GM23248 (cell line): ENCODE measurements at regions not wholly inside any gene's neighbourhood (a gene's known extent, or its start where the extent isn't known, plus 50 kb on each side); places are given as distances from the start of the nearest gene placed in this dataset.
"Not testable (repeated sequence)": the region's sequence is repeated elsewhere in the genome, so short reads cannot be mapped to it uniquely, and the experiment has no call there.

Source experiments
- DNase-seq: peaks from one replicate; pipeline ENCODE4 v3.0.0-alpha.2; 2015
- H2AFZ ChIP-seq: fragments of 200-600 bp; sonication (generic); 2 replicates; pipeline ENCODE4 v1.6.1; 2016; ENCODE audit warnings: antibody characterized with exemption
- H3F3A ChIP-seq: fragments of 200-600 bp; sonication (generic); 2 replicates; pipeline ENCODE4 v1.6.1; 2016; ENCODE audit warnings: mild to moderate bottlenecking, antibody characterized with exemption, mixed run types; ENCODE audit not compliant: insufficient read depth
- H3K27ac ChIP-seq: fragments of 200-600 bp; sonication (generic); 2 replicates; pipeline ENCODE4 v1.5.1; 2016; ENCODE audit warnings: mild to moderate bottlenecking
- H3K27me3 ChIP-seq: fragments of 200-600 bp; sonication (generic); replicated peaks from 2 replicates; pipeline ENCODE4 v1.6.1; 2016; ENCODE audit warnings: mild to moderate bottlenecking; ENCODE audit not compliant: insufficient read depth
- H3K36me3 ChIP-seq: fragments of 200-600 bp; sonication (generic); 2 replicates; pipeline ENCODE4 v1.6.1; 2016; ENCODE audit warnings: low read depth, mild to moderate bottlenecking
- H3K4me1 ChIP-seq: fragments of 200-600 bp; sonication (generic); 2 replicates; pipeline ENCODE4 v1.6.1; 2016; ENCODE audit warnings: mild to moderate bottlenecking; ENCODE audit not compliant: insufficient read depth
- H3K4me2 ChIP-seq: fragments of 200-600 bp; sonication (generic); one replicate; pipeline ENCODE4 v1.6.1; 2016; ENCODE audit warnings: mild to moderate bottlenecking; ENCODE audit not compliant: unreplicated experiment
- H3K4me3 ChIP-seq: fragments of 200-600 bp; sonication (generic); 2 replicates; pipeline ENCODE4 v1.5.1; 2016; ENCODE audit warnings: mild to moderate bottlenecking
- H3K79me2 ChIP-seq: fragments of 200-600 bp; sonication (generic); 2 replicates; pipeline ENCODE4 v1.6.1; 2016; ENCODE audit warnings: mild to moderate bottlenecking; ENCODE audit not compliant: insufficient read depth
- H3K9ac ChIP-seq: fragments of 200-600 bp; sonication (generic); 2 replicates; pipeline ENCODE4 v1.6.1; 2016; ENCODE audit warnings: mild to moderate bottlenecking
- H3K9me2 ChIP-seq: fragments of 200-600 bp; sonication (generic); 2 replicates; pipeline ENCODE4 v1.6.1; 2016; ENCODE audit warnings: mixed run types, mild to moderate bottlenecking, moderate library complexity; ENCODE audit not compliant: insufficient read depth
- H3K9me3 ChIP-seq: fragments of 200-600 bp; sonication (generic); one replicate; pipeline ENCODE4 v1.6.1; 2017; ENCODE audit warnings: low read depth
- H4K20me1 ChIP-seq: fragments of 200-600 bp; sonication (generic); 2 replicates; pipeline ENCODE4 v1.6.0; 2016; ENCODE audit not compliant: insufficient read depth
- EZH2 ChIP-seq: fragments of 200-600 bp; sonication (generic); IDR thresholded peaks from 2 replicates; pipeline ENCODE4 v1.6.1; 2018; ENCODE audit warnings: antibody characterized with exemption, mild to moderate bottlenecking; ENCODE audit not compliant: insufficient read depth, poor library complexity, severe bottlenecking
- EZH2phosphoT487 ChIP-seq: fragments of 200-600 bp; sonication (generic); IDR thresholded peaks from 2 replicates; pipeline ENCODE4 v1.6.1; 2018; ENCODE audit warnings: antibody characterized with exemption, moderate library complexity, mild to moderate bottlenecking, low read depth; ENCODE audit not compliant: insufficient read depth
- WGBS, 2 experiments: methylation state at CpG; one replicate each; pipeline ENCODE4 v1.1.6; 2015 to 2017; ENCODE audit warnings: low lambda C conversion rate in 2 of 2, low coverage in 1 of 2; ENCODE audit errors: missing lambda C conversion rate in 2 of 2; 5-methylcytosine and 5-hydroxymethylcytosine counted together
- in situ Hi-C: fragments of 300-500 bp; cut with MboI; formaldehyde crosslinking; loops from 2 replicates; pipeline ENCODE4 v1.15.0; 2020

DNA sequence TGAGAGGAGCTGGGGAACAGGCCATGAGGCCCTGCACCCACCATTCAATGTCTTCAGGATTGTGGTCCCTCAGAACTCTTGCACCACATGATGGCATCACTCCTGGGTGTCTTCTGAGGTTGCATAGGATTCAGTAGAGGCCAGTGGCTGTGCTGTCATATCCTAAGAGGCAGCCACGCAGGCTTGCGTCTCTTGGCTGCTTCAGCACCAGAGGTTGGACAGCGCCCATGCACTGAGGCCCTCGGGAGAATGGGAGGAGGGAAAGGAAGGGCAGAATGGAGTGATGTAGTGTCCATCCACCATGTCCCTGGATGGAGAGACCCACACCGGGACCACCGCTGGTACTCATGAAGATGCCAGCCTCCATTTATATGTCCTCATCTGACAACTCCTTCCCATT, 237.1 kb downstream of the POTED start:
- H3F3A ChIP-seq, H3K9ac ChIP-seq, H3K4me3 ChIP-seq, H3K27me3 ChIP-seq, H3K9me2 ChIP-seq, in situ Hi-C loops, H3K4me2 ChIP-seq, H3K27ac ChIP-seq, H3K36me3 ChIP-seq, H4K20me1 ChIP-seq, H3K9me3 ChIP-seq, H3K4me1 ChIP-seq, H2AFZ ChIP-seq, H3K79me2 ChIP-seq: not testable (repeated sequence)
- peak; percentile 24 for DNase-seq
- 59 to 66% methylated on average over 6 of the region's 6 CpGs for WGBS, 2 experiments

DNA sequence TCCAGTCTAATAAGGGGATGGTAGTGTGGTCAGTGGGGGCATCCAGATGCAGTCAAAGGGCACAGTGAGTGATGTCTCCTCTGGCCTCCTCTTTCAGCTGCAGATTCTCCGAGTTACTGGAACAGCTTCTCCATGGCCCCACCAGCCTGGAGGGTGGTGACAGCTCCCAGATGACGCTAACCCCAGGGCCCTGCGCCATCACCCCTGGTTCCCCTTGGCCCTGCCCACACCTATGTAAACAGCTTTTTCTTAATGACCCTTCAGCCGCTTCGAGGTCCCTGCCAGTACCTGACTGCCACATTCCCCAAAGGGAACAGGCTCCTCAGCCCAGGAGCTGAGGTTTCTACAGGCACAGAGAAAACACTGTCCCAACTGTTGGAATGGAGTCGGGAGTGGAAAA, 235.0 kb downstream of the POTED start:
- H2AFZ ChIP-seq, DNase-seq: not testable (repeated sequence)

GRCh38 chr21:13843081-13843480, 233.5 kb downstream of the POTED start:
- H2AFZ ChIP-seq, H3K4me2 ChIP-seq, H3K4me1 ChIP-seq, H3K9me3 ChIP-seq, H3K27ac ChIP-seq, H3K36me3 ChIP-seq, H3K27me3 ChIP-seq, H3K79me2 ChIP-seq, H3F3A ChIP-seq, H3K9me2 ChIP-seq, H3K4me3 ChIP-seq, H3K9ac ChIP-seq, H4K20me1 ChIP-seq, DNase-seq, in situ Hi-C loops: not testable (repeated sequence)
- 81 to 85% methylated on average over 5 of the region's 5 CpGs for WGBS, 2 experiments

More for the DNA sequence above, 235.0 kb downstream of the POTED start:
- H3K4me2 ChIP-seq, H4K20me1 ChIP-seq, H3K27me3 ChIP-seq, H3K79me2 ChIP-seq, in situ Hi-C loops, H3K9ac ChIP-seq, H3K36me3 ChIP-seq, H3K27ac ChIP-seq, H3K9me2 ChIP-seq, H3F3A ChIP-seq, H3K4me3 ChIP-seq, H3K9me3 ChIP-seq, H3K4me1 ChIP-seq: not testable (repeated sequence)
- 95 to 97% methylated on average over 6 of the region's 6 CpGs for whole genome bisulfite sequencing, 2 experiments

GRCh38 chr21:13827666-13828065, 218.1 kb downstream of the POTED start:
- H3K27ac ChIP-seq, H3K4me2 ChIP-seq, H3F3A ChIP-seq, H3K4me1 ChIP-seq, H3K9me3 ChIP-seq, H3K9ac ChIP-seq, H2AFZ ChIP-seq, in situ Hi-C loops, DNase-seq, H3K79me2 ChIP-seq, H4K20me1 ChIP-seq, H3K4me3 ChIP-seq, H3K9me2 ChIP-seq, H3K27me3 ChIP-seq, H3K36me3 ChIP-seq: not testable (repeated sequence)
- WGBS, 2 experiments, result 75 to 77% methylated on average over 17 to 19 of the region's 19 CpGs

GRCh38 chr21:13827201-13827600, 217.6 kb downstream of the POTED start:
- H3K4me1 ChIP-seq, result no peaks in the 10 kb centered on the region
- no peaks in the 10 kb centered on the region for H3K36me3 ChIP-seq
- no peaks in the 10 kb centered on the region for H3K9me3 ChIP-seq
- H3K4me2 ChIP-seq, result no peak overlapping the region
- no peak overlapping the region for H3K27ac ChIP-seq
- no peaks in the 10 kb centered on the region for H3K79me2 ChIP-seq
- H2AFZ ChIP-seq, result no peak overlapping the region
- no peak for TF ChIP-seq EZH2
- TF ChIP-seq EZH2phosphoT487, result no peak
- H3K9ac ChIP-seq, result no peak overlapping the region
- DNase-seq, result no peak
- in situ Hi-C loops, result no loop called here
- no peaks in the 10 kb centered on the region for H3F3A ChIP-seq
- no peaks in the 10 kb centered on the region for H4K20me1 ChIP-seq
- 63 to 70% methylated on average over 17 to 18 of the region's 18 CpGs for WGBS, 2 experiments
- H3K9me2 ChIP-seq, result no peaks in the 10 kb centered on the region
- no peak overlapping the region for H3K4me3 ChIP-seq
- no peaks in the 10 kb centered on the region for H3K27me3 ChIP-seq

DNA sequence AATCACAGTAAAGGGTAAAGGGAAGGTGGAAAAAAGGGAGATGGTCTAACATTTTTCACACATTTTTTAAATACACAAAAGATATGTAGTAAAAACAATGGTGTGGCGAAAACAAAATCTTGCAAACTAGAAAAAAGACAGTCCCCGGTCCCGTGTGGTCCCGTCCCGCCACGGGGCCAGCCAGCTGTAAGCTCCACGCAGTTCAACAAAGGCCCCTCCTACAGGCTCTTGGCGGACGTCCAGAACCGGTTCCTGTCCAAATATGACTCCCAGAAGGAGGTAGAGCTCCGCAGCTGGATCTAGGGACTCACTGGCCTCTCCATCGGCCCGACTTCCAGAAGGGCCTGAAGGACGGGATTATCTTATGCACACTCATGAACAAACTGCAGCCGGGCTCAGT, 216.9 kb downstream of the POTED start:
- H3K4me3 ChIP-seq, H3K9me2 ChIP-seq, H2AFZ ChIP-seq, H3F3A ChIP-seq, H3K4me1 ChIP-seq, H3K9ac ChIP-seq, H3K27me3 ChIP-seq, H3K27ac ChIP-seq, H3K36me3 ChIP-seq, in situ Hi-C loops, DNase-seq, H4K20me1 ChIP-seq, H3K4me2 ChIP-seq, H3K9me3 ChIP-seq, H3K79me2 ChIP-seq: not testable (repeated sequence)
- 55 to 60% methylated on average over 15 of the region's 15 CpGs for WGBS, 2 experiments

GRCh38 chr21:13825218-13825778, 215.7 kb downstream of the POTED start:
- DNase-seq, H3K4me3 ChIP-seq, H3K9me2 ChIP-seq, H3K36me3 ChIP-seq, H4K20me1 ChIP-seq, H3K9ac ChIP-seq, H3K27ac ChIP-seq, H3K79me2 ChIP-seq, H3K4me1 ChIP-seq, H3K9me3 ChIP-seq, H3K4me2 ChIP-seq, H3K27me3 ChIP-seq, H3F3A ChIP-seq, in situ Hi-C loops, H2AFZ ChIP-seq: not testable (repeated sequence)
- WGBS, 2 experiments, result 12 to 28% methylated on average over 9 of the region's 26 CpGs
